PFSK-1 (cell line): ENCODE measurements at regions not wholly inside any gene's neighbourhood (a gene's known extent, or its start where the extent isn't known, plus 50 kb on each side); places are given as distances from the start of the nearest gene placed in this dataset.

Experiments used
- FOXP2 ChIP-seq: optimal IDR thresholded peaks from 2 replicates; pipeline ENCODE3; 2011; ENCODE audit warnings: borderline replicate concordance, control low read depth, inconsistent platforms; ENCODE audit not compliant: insufficient read depth; ENCODE audit errors: extremely low read length, extremely low read depth
- POLR2AphosphoS5 ChIP-seq: IDR thresholded peaks from 2 replicates; pipeline ENCODE4 v1.6.1; 2012; ENCODE audit warnings: low read depth, mild to moderate bottlenecking, control low read depth, low read length, moderate library complexity
- REST ChIP-seq, 2 experiments: IDR thresholded peaks; 2 replicates each; pipeline versions ENCODE4 v1.6.1 to v1.8.0; 2011 to 2012; ENCODE audit warnings: low read depth in 2 of 2, low read length in 2 of 2, control low read depth in 1 of 2, inconsistent platforms in 1 of 2, mild to moderate bottlenecking in 1 of 2, moderate library complexity in 1 of 2; ENCODE audit not compliant: insufficient read depth in 1 of 2
- SIN3A ChIP-seq: IDR thresholded peaks from 2 replicates; pipeline ENCODE4 v1.6.1; 2012; ENCODE audit warnings: mild to moderate bottlenecking, low read length, moderate library complexity, borderline replicate concordance; ENCODE audit not compliant: insufficient read depth
- TAF1 ChIP-seq: IDR thresholded peaks from 2 replicates; pipeline ENCODE4 v1.6.1; 2012; ENCODE audit warnings: low read length, control low read depth, borderline replicate concordance; ENCODE audit not compliant: insufficient read depth

- no peak for TF ChIP-seq TAF1
- TF ChIP-seq POLR2AphosphoS5 = no peak
- no peak for TF ChIP-seq REST (IDR thresholded peaks at IDR 0.05; ENCODE audit: insufficient read depth in 1 of 2, low read depth in 2 of 2, low read length in 2 of 2)
- no peak for TF ChIP-seq SIN3A
- no peak for TF ChIP-seq FOXP2
Observed at GRCh38 chr5:172525996-172526360, 71.7 kb upstream of the SH3PXD2B start.
